ENCODE measurements at regions not wholly inside any gene's neighbourhood (a gene's known extent, or its start where the extent isn't known, plus 50 kb on each side); places are given as distances from the start of the nearest gene placed in this dataset.
"Not testable (repeated sequence)": the region's sequence is repeated elsewhere in the genome, so short reads cannot be mapped to it uniquely, and the experiment has no call there.

DNA sequence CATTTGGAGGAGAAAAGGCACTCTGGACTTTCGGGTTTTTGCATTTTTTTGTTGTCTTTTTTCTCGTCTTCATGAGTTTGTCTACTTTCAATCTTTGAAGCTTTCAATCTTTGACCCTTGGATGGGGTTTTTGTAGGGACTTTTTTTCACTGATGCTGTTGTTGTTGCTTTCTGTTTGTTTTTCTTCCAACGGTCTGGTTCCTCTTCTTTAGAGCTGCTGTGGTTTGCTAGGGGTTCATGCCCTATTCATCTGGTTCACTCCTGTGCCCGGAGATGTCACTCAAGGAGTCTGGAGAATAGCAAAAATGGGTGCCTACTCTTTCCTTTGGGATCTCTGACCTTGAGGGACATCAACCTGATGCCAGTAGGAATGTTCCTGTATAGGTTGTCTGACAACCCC is 378.6 kb upstream of the TYRP1 start:
- DNase-seq: no peak

DNA sequence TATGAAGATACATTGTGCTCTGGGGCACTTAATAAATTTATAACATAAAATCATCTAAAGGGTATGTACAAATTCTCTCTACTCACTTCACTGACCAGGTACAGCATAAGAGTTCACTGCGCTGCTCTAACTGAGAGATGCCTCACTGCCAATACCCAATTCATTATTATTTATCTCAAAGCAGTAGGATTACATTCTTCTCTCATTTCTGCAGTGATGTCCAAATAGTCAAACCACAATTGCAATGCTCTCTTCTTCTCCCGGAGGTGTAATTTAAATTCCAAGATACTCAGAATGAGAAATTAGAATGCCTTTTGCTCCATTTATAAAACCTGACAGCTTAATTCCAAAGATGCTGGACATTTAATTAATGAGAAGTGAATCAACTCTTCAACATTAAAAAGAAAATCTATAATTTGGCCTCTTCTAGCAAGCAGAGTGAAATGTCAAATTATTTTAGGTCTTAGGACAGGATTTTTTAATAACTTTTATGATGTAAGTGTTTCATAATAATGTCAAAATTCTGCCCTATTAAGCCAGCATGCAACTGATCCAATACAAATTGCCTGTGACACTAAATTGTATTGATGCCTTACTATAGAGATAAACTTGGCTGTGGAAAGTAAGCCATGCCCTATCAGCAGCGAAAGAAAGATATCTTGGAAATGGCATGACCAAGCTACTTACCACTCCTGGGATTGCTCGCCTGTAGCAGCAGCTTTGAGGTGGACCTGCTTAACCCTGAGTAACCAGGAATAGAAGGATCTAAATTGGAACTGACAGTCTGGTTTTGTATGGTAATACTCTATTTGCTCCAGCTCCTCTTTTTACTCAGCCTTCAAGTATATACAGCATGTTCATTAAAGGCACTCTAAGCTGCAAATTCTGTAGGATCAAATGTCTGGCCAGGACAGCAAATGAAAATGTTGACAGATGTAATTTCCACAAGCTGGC is 374.2 kb upstream of the TYRP1 start:
- DNase-seq: no peak

DNA sequence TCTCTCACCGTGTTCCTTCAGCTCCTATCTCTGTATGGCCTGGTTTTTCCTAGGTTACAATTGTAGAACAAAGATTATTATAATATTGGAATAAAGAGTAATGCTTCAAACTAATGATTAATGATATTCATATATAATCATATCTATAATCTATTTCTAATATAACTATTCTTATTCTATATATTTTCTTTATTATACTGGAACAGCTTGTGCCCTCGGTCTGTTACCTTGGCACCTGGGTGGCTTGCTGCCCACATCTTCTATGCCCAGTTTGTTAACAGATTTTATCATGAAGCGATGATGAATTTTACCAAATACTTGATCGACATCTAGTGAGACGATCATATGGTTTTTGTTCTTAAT is 363.6 kb upstream of the TYRP1 start:
- DNase-seq: no peak

DNA sequence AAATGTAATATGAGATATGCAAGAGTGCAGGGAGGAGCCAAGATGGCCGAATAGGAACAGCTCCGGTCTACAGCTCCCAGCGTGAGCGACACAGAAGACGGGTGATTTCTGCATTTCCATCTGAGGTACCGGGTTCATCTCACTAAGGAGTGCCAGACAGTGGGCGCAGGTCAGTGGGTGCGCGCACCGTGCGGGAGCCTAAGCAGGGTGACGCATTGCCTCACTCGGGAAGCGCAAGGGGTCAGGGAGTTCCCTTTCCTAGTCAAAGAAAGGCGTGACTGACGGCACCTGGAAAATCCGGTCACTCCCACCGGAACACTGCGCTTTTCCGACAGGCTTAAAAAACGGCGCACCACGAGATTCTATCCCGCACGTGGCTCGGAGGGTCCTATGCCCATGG is 359.2 kb upstream of the TYRP1 start:
- not testable (repeated sequence) for DNase-seq

DNA sequence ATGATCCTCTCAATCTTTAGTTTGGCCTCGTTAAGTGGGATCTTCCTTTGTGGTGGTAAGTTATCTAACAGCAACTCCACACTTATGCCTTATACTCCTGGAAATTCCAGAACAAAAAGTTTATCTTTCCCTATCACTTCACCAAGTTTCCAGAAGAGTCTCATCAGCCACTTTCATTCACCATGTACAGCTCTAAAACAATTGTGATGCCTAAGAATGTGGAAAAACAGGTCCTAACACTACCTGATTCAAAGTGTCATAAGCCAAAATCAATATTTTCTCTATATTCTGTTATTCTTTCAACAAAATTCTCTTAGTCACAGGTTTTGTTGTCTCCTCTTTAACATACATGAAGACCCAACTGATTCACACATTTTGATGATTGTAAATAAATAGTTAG is 342.4 kb upstream of the TYRP1 start:
- DNase-seq: no peak

DNA sequence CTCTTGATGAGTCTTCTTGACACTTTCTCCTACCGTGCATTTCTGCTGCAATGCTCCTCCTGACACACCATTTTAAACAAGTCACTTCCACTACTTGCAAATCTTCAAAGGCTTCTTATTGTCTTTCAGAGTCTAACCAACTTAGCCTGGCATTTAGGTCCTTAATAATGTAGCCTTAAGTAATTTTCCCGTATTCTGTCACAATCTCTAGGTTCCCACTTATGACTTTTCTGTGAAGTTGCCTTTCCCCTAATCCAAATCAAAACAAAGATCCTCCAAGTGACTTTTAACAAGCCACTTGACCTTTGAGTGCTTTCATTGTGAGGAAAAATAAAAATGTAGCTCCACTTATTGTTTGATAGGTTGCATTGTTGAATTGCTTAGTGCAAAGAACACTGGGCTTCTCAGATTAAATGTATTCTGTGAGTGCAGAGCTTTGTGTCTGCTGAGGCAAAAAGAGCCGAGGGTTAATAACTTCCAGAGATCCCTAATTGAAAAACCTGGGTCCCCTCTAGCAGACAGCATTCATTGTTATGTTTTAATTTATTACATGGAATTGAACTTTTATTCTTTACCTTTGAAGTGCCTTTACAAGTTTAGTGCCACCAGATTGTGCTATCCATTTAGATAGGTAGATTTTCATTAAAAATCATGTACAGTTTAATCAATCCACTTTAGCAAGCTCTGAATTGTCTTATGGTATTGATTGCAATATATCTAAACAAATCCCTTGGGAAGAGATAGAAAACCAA is 341.7 kb upstream of the TYRP1 start:
- no peak for DNase-seq

DNA sequence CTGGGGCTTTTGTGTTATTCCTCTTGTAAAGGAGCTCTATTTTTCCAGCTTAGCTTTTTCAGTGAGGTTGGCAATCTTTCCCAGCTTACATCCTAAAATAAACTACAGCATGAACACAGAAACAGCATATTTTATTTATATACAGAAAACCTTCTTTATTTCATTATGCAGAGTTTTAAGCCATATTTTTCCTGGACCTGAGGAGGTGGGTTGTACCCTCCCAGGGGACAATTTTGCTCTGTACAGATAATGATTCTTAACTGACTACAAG is 341.2 kb upstream of the TYRP1 start:
- no peak for DNase-seq

DNA sequence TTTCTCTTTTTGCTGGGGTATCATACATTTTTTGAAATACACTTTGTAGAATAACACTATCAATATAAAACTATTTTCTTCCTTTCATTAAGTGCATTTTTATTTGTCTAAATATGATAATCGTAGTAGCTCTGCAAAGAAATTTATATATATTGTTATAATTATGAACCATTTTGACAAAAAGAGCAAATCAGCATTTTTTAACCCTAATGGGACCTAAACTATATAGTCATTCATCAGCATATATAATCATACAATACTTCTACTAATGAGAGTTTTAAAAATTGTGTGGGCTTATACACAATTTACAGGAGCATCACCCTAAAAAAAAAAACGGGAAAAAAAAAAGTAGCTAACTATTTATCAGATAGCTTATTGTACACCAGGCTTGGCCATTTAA is 329.7 kb upstream of the TYRP1 start:
- no peak for DNase-seq

DNA sequence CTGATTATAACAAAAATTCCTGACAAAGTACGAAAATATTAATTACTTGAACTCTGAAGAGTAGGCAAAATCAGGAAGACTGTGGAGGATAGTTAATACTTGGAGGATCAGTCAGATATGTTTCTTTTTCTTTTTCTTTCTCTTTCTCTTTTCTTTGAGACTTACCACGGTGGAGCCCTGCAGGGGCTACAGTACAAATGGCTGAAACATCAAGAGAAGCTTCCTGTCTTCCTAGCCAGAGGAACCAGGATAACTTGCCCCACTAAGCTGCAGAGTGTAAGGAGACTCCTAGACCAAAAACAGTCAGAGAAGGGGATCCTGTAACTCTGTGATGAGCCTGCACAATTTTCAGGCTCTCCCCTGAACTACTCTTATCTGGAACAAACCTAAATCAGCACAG is 324.6 kb upstream of the TYRP1 start:
- no peak for DNase-seq

DNA sequence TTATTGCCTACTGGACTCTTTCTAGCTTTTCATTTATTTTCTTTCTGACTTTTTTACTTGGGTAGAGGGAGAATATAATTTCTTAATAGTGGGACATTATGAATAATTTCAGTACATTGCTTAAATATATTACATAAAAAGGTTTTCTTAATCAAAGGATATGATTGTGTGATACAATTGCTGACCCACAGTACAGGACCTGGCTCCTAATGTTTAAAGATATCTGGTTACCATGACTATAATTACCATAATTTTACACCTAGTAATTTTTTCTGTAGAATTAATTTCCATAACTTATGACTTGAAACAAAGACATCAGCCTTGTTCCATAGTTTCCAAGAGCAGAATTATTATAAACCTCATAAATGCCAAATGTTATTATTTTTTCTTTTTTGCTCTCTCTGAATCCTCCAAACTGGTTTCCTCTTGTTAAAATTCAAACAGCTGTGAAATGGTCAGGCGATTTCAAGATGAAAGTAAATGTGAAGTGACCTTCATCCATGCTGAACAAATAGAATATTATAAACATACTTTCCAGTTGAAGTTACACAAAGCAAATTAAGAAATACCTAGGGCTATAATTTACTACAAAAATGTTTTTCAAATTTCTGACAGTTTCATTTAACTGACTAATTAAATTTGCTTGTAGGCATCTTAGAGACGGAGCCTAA is 301.2 kb upstream of the TYRP1 start:
- no peak for DNase-seq

DNA sequence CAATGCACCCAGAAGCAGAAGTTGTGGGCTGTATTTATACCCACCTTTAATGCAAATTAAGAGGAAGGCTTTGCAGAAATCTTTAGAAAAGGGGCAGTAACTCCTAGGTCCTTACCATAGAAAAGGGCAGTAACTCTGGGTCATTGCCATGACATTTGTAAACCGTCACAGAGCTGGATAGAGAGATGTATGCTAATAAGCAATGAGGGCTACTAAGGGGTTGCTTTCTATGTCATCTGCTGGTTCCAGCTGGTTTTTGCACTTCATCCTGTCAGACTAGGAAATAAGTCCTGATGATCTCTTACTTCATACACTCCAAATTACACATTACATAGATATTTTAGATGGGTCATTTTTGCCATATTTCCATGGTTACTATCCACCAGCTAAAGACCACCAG is 299.1 kb upstream of the TYRP1 start:
- no peak for DNase-seq

DNA sequence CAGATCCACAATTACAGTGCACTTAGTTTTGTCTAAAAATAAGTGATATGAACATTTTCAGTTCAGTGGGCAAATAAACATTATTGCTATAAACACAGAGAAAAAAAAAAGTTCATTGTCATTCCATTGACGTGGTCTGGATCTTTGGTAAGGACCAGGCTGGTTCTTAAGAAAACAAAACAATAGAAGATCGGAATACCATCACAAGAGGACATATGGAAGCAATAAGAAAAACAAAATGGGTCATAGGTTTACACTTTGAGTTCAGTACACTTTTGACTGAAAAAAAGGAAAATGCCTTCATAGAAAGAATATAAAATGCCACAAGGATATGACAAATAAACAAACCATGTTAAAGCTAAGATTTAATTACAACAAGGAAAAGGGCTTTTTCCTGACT is 289.5 kb upstream of the TYRP1 start:
- DNase-seq: no peak

DNA sequence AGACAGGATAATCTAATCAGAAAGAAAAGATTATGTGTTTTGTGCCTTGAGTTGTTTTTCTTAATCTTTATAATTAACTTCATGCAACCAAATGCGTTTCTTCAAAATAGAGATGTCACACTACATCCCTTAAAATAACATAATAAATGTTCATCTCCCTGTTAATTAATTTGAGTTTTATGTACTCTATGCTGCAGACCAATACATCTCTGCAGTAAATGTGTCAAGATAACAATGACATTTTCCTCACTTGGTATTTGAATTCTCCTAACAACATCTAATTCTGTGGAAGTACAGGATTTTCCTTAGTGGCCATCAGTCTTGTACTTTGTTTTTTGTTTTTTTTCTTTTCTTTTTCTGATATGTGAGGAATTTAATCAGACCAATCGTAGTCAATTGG is 279.2 kb upstream of the TYRP1 start:
- no peak for DNase-seq

DNA sequence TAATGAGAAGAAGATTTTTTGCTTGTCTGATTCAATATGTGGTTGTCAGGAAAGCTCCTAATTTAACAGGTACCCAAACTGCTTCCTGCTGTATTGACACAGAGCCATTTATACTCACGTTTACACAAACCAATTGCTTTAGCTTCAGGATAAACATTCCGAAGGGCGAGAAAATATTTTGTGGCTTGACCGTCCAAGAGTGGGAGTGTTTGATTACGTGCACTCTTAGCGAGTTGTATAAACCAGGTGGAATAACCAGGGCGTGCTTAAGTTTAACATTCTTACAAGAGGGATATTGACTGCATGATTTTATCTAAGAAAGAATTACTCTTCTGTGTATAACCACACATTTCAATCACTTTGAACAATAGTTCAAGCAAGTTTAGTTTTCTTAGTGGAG is 278.7 kb upstream of the TYRP1 start:
- no peak for DNase-seq

DNA sequence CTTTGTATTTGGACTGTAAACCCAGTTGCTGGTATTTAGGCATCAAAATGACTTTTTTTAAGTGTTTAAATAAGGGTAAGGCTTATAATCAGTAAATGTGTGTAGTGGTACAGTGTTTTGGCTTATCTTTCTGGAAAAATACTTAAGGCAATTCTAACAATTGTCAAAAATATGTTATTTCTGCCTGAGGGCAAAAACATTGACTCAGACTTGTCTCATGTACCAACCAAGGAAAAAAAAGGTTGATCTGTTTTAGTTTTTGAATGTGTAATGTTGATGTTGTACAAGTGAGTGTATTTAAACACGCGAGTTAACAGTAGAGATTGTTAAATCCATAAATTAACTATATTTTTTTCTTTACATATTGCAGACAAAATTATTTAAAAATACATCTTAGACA is 277.8 kb upstream of the TYRP1 start:
- DNase-seq: no peak

DNA sequence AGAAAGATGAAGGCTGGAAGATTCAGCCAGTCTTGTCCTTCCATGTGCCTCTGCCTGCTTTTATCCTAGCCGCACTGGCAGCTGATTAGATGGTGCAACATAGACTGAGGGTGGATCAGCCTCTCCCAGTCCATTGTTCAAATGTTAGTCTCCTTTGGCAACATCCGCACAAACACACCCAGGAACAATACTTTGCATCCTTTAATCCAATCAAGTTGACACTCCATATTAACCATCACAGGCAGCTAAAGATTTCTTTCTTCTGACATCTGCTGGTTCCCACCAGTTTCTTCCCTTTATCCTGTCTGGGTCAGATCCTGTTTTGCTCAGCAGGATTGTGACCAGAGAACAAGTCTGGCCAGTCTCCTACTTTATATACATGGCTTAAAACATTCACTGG is 276.5 kb upstream of the TYRP1 start:
- no peak for DNase-seq

DNA sequence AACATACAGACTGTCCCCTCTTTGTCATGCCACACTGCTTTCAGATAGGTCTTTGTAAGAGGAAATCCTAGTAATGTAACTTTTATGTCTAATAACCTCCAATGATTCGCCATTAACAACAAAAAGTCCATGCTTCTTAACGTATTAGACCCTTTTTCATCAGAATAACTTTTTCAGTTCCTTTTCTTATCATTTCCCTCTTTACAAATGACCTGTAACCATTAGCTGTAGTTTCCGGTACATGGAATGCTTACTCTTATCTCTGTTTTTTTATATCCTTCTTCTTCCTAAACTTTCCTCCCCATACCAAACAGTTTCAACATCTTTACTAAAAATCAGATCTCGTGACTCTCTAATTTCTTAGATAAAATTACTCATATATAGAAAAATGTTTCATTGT is 268.9 kb upstream of the TYRP1 start:
- DNase-seq: no peak

DNA sequence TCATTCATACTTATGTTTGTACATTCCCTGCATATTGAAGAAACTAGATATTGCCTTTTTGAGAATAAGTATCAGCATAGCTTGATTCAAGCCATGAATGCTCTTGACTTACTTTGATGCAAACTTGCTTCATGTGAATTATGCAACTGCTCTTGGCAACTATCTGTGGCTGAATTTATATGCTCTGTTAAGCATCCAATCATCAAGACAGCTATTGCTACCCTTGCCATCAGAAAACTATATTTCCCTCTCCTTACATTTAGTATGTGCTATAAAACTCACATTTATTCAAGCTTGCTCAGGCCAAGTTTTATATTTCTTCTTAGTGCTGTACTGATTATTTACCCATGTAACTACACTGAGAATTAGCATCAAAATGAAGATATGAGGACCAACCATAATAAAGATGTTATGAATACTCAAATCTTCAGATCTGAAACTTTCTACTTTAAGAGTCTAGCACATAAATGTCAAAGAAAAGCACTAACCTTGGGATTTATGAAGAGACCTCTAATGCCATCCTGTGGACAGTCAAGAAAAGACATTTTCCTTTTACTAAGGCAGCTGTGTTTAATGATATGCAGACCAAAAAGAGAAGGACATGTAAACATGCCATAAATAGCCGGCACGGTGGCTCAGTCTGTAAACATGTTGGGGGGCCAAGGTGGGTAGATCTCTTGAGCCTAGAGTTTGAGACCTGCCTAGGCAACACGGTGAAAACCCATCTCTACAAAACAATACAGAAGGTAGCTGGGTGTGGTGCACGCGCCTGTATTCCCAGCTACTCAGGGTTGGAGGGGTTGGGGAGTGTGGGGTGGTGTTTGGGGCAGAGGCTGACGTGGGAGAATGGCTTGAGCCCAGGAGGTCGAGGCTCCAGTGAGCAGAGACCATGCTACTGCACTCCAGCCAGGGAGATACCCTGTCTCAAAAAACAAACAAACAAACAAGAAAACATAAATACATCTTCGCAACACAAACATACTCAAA is 267.0 kb upstream of the TYRP1 start:
- DNase-seq: no peak

DNA sequence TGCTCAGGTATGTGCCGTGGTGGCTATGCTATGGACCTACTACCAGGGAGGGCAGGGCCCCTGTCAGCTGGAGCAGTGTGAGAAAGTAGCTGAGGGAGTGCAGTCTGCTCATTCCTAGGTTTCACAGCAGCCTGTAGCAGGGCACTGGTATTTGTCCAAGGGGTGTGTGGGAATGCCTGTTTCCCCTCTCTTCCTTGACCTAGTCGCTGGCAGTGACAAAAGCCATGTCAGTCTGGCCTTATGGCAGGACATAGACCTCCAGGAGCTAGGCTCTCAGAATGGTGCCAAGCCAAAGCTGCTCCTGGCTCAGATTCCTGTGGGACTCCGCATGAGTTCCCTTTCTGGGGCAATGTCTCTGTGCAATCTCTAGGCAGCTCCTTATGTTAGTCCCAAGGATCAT is 253.9 kb upstream of the TYRP1 start:
- no peak for DNase-seq

DNA sequence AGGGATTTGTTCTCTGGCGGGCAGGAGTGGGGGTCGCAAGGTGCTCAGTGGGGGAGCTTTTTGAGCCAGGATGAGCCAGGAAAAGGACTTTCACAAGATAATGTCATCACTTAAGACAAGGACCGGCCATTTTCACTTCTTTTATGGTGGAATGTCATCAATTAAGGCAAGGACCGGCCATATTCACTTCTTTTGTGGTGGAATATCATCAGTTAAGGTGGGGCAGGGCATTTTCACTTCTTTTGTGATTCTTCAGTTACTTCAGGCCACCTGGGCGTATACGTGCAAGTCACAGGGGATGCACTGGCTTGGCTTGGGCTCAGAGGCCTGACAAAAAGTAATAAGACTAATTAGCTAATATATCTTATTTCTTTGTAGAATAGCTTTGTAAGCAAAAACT is 252.1 kb upstream of the TYRP1 start:
- not testable (repeated sequence) for DNase-seq

DNA sequence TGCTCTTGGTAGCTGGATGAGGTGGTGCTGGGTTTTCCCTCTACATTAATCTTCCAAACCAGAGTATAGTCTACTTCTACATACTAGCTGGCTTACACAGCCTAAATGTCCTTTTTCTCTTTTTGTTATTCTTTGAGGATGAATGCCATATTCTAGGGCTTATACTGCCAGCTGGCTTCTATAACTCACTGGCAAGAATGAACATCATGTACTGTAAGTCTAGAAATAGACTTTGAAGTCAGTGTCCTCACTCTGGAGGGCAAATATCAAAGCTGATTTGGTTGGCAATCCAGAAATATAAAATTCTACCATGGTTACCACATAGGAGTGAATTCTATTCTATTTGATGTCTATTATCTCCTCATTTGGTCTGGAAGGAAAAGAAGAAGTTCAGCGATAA is 251.7 kb upstream of the TYRP1 start:
- no peak for DNase-seq

DNA sequence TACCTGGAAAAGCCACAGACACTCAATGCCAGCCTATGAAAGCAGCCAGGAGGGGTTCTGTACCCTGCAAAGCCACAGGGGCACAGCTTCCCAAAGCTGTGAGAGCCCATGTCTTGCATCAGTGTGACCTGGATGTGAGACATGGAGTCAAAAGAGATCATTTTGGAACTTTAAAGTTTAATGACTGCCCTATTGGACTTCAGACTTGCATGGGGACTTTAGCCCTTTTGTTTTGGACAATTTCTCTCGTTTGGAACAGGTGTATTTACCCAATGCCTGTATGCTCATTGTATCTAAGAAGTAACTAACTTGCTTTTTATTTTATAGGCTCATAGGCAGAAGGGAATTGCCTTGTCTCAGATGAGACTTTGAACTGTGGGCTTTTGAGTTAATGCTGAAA is 244.9 kb upstream of the TYRP1 start:
- no peak for DNase-seq

DNA sequence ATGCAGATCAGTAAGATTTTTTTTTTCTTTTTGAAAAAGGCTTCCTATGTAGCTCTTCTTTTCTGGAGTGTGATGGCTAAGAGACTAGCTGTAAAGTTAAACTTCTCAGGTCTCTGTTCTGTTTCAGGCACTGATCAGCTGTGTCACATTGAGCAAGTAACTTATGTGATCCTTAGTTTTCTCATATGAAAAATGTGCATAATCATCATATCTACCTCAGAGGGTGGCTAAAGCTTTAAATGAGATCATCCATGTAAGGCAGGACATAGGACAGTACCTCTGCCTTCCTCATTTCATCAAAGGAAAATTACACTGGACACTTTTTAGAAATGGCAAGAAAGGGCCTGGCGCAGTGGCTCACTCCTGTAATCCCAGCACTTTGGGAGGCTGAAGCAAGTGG is 235.9 kb upstream of the TYRP1 start:
- no peak for DNase-seq

Measured in inflammatory macrophage (primary cell).